ENCODE measurements at regions not wholly inside any gene's neighbourhood (a gene's known extent, or its start where the extent isn't known, plus 50 kb on each side); places are given as distances from the start of the nearest gene placed in this dataset.
A peak's percentile ranks its signal among the peaks of the same experiment; 100 is the strongest.
"Not testable (repeated sequence)": the region's sequence is repeated elsewhere in the genome, so short reads cannot be mapped to it uniquely, and the experiment has no call there.

DNA sequence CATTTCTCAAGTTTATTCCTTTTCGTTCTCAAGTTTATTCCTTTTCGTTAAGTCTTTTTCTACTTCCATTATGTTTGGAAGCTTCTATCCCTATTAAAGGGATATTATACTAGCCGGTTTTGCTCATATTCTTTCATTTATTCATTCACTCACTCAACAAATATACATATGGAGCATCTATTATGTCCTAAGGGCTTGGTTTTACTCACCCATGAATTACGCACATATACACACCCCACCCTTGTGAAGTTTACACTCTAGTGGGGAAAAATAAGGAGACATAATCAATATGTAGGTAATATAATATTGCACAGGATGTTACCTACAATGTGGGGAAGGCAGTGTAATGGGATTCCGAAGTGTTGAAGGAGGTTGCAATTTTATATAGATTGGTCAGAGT lies 90.5 kb downstream of the ACTL7B start:
- DNase-seq: no peak

DNA sequence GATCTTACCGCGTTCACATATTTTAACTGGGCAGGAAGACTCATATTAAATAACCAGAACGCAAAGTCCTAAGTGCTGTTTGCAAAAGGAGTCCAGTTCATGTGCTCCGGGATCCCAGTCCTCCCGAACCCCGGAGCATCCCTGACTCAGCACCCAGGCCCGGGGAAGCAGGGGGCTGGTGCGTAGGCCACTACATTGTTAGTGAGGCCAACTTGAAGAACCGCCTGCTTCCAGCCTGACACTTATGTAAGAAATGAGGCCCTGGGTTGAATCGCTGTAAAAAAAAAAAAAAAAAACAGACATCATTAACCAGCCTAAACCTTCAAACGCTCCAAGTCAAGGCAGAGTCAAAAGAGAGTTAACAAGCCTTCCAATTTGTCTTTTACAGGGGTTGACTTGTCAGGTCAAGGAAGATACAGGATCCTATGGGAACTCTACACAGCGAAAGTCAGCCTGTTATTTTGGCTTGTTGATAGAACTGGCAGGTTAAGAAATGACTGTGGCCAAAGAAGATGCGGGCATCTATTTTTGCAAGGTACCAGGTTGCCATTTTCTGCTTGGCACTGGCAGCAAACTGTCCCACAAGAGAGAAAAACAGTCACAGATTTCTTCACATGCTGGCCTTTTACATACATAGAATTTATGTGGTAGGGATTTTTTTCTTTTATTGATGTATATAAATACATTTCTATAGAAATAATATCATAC lies 93.3 kb downstream of the ACTL7B start:
- no peak for DNase-seq

DNA sequence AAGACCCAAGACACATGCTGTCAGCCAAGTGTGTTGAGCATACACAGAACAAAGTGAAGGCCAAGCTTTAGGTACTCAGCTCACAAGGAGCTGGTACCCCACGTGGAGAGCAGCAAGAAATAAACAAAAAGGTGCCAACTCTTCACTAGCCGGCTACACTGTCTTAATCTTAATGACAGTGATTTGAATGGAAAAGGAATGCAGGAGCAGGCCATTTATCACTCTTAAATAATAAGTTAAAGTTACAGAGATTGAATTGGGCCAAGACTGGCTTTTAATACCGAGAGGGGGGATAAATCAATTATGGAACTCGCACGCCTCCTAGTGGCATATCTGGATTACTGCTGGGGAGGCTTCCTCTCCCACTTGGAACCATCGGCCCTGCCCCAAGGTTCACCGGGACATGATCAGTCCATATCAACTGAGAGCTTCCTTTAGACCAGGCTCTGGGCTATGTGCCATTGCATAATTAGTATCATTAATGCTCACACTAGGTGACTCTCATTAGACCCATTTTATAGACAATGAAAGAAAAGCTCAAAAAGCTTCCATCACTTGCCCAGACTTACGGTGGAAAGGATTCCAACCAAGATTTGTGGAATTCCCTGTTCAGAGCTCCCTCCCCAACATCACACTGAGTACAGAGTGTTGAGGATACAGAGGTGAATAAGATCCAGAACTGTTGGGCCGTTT lies 94.0 kb downstream of the ACTL7B start:
- peak in 1 of 5 donors; percentile 13 for DNase-seq

DNA sequence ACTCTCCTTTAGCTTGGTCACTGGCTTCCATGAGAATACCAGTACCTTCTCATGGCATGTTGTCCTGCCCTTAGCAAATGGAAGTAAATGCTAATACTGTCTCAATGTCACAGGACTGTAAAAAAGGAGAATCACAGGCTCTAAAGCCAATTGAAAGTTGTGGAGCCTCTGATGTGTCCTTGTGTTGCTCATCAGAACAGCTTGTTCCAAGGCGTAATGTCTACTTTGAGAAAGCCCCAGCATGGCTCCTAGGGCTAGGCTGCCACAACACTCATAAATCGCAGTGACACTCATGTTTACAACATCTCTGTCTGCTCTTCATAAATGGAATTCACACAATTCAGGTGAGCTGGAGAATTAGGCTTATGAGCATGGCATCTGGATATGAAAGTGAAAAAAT lies 94.9 kb downstream of the ACTL7B start:
- no peak for DNase-seq

DNA sequence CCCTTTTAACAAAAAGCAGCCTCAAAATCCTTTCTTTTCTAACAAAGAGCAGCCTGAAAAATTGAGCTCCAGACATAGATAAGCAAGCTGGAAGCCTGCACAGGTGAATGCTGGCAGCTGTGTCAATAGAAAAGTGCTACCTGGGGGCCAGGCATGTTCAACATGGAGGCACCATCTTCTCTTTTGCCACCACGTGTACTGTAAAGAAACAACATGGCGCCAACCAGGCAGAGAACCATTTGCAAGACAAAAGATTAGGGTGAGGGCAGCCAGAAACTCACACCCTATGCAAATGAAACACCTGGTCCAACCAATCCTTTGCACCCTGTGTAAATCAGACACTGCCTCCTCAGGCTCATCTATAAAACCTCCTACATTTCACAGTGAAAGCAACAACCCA lies 96.0 kb downstream of the ACTL7B start:
- no peak for DNase-seq

DNA sequence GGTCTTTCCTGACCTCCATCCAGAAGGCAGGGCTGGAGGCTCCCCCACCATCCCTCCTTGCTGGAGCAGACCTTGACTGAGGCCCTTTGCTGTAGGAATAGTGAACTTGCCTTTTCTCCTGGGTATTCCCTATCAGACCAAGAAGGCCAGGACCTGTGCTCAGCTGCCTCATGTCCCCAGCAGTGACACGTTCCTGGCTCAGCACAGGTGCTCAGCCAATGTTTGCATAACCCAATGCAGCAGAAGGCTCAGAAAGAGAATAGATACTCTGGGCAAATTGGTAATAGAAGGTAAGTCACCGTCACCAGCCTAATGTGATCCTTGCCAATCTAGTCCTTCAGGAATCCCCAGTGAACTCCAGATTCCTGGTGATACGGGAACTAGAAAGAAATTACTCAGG lies 96.4 kb downstream of the ACTL7B start:
- DNase-seq: no peak

DNA sequence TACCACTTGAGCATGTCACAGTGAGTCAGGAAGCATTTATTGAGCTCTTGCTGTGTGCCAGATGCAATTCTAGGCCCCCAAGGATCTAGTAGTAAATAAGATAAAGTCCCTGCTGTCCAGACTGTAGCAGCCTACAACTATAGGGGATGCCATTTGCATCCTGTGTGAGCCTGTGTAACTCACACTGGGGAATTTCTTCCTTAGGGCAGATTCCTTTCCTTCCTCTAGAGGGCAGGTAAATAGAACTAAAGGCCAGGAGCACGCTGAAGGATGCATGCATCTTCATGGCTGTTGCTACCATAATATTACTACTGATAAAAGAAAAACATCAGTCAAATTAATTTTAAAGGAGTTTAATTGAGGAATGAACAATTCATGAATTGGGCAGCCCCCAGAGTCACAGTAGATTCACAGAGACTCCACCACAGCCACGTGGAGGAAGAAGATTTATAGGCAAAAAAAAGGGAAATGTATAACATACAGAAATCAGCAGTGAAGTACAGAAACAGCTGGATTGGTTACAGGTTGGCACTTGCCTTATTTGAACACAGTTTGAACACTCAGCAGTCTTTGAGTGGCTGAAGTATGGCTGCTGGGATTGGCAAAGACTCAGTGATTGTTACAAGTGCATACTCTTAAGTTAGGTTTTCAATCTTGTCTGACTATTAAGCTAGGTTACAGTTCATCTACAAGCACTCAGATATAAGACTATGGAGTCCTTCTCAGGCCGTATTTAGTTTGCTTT lies 98.9 kb downstream of the ACTL7B start:
- no peak for DNase-seq

DNA sequence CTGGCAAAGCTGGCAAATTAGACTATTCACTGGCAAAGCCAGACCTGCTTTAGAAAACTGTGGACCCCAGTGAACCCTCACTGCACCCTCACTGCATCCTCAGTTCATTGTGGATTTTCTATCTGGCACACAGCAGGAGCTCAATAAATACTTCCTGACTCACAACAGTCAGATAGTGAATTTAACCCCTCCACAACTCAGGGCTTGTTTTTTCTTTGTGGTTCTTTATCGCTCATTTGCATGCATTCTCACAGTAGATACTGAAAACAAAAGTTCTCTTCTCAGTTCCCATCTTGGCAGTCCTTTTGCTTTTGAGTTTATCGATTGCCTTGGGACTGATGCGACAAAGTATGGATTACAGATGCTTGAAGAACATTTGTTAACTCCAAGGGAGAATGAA lies 99.8 kb downstream of the ACTL7B start:
- no peak for DNase-seq

DNA sequence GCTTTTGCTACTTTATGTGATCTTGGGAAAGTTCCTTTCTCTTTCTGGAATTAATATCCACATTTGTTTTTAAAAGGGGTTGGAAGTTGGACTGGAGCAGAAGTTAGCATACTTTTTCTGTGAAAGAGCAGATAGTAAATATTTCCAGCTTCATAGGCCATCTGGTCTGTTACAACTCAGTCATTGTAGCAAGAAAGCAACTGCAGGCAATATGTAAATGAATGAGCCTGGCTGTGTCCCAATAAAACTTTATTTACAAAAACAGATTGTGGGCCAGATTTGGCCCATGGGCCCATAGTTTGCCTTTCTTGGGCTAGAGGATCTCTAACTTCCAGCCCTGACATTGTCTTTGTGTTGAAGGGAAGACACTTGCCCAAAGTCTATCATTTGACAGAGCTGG lies 104.4 kb downstream of the ACTL7B start:
- no peak for DNase-seq

DNA sequence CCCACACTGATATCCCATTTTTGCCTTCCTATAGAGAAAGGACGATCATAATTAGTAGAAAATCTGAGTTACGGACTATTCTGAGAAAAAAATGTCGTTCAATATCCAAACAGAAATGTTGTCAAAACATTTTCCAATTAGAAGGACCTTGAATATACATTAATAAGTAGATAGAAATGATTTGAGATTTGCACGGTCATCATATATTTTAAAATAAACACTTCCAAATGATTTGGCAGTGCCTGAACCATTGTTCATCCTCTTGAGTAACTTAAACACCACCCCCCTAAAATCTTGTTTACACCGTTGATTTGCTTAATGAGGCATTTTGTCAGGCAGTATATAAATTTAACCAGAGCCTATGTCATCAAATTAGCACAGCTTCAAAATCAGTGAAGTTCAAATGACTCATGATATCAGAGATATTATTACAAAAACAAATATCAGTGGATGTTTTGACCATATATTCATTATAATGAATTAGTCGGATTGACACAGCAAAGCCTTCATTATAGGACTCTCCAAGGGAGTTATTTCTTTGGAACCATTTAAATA lies 105.0 kb downstream of the ACTL7B start:
- DNase-seq: no peak

DNA sequence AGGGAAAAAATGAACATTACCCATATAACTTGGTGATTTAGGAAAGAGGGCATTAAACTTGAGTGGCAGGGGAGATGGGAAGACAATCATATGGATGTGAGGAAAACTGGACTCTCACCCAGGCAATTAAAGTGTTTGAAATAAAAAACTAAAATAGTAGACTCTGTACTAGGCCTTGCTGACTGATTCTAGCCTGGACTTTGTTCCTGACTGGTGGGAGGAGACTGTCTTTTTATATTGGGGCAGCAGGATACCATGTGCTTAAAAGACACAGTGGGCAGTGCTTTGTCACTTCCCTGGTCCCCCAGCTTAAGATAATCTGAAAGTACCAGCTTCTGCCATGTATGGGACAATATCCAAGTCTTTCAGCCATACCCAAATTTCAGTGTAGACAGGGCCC lies 107.0 kb downstream of the ACTL7B start:
- no peak for DNase-seq

DNA sequence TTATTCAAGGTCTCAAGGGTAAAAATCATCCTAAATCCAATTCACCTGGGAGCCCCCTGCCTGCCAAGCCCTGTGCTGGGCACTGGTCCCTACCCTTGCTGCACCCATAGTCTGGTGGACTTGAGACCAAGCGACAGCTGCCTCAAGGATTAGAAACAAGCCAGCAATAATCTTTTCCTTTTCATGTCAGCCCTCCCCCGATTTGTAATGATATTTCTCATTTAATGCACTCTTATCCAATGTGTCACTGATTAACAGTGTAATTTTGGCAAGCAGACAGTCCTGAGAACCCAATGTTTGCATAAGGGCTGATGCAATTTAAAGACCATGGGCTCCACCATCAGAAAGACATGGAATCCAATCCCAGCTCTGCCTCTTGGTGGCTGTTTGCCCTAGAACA lies 108.9 kb downstream of the ACTL7B start:
- no peak for DNase-seq

DNA sequence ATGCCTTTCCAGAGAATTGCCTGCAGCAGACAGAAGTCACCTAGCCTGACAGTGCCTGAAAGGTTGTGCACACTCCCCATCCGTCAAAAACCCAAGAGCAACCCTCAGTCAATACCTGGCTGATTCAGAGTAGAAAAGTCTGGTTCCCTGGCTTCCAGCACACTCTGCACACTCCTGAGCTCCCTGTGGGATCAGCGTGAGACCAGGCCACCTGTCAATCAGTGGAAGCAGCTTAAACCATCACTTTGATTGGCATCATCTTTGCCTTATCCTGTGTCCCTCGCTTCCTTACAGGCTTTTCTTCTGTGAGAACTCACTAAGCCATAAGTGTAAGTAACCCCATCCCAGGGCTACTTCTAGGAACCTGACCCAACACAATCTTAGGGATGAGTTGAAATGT lies 109.8 kb downstream of the ACTL7B start:
- no peak for DNase-seq

DNA sequence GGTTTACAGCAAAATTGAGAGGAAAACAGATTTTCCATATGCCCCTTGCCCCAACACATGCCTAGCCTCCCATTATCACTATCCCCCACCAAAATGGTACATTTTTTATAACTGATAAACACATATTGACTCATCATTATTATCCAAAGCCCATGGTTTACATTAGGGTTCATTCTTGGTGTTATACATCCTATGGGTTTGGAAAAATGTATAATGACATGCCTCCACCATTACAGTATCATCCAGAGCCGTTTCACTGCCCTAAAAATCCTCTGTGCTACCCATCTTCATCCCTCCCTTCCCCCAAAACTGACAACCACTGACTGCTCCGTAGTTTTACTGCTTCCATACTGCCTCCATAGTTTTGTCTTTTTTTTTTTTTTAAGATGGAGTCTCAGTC lies 111.1 kb downstream of the ACTL7B start:
- no peak for DNase-seq

DNA sequence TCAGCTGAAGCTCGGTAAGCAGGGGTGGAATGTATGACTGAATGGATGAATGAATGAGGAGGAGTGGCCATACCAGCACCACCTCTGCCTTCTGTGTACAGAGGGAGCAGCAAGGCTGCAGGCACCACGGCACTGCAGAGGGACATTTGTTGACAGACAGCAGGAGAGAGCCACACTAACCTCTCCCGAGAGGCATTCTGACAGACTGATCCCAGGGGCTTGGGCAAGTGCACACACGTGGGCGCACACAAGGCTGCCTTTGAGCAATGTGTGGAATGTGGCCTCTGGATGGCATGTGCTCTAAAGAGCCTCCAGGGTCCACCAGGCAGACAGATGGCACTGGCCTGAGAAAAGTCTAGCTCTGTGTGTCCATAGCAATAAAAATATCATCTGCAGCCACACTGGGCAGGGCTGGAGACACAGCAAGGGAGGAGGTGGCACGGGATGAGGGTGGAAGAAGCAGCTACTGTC lies 111.8 kb downstream of the ACTL7B start:
- DNase-seq: no peak

DNA sequence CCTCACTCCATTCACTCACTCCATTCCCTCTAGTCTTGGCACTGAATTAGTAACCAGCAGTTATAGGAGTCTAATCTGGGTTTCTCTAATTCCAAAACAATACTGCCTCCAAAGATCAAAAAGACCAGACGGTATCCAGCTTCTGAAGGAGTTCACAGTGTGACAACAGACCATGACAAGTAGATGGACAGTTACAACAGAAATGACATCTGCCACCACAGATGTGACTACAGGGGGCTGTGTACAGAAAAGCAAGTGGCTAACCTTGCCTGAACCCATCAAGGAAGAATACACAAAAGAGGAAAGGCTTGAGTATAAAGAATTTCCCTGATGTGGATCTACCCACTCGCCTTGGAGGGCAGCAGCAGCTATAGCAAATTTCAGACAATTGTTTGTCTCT lies 112.4 kb downstream of the ACTL7B start:
- no peak for DNase-seq

DNA sequence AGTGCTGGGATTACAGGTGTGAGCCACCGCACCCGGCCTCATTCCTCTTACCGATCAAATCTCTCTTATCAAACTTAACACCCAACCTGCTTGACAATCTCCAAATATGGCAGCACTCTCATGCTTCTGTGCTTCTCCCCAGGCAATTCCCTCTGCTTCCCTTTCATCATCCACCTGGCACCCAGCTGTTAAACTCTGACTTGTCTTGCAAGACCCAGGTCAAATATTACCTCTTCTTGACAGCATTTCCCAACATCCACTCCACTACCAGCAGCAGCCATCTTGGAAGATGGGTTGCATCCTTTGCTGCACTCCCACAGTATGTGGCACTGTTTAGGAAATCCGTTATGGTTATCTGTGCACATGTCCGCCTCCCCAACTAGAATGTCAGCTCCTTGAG lies 113.6 kb downstream of the ACTL7B start:
- DNase-seq: no peak

DNA sequence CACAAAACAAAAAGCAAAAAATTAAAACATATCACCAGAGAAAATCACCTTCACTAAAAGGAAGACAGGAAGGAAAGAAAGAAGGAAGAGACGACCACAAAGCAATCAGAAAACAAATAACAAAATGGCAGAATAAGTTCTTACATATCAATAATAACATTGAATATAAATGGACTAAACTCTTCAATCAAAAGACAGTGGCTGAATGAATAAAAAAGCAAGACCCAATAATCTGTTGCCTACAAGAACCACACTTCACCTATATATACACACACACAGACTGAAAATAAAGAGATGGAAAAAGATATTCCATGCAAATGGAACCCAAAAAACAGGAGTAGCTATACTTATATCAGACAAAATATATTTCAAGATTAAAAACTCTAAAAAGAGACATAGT lies 124.5 kb downstream of the ACTL7B start:
- DNase-seq: not testable (repeated sequence)

DNA sequence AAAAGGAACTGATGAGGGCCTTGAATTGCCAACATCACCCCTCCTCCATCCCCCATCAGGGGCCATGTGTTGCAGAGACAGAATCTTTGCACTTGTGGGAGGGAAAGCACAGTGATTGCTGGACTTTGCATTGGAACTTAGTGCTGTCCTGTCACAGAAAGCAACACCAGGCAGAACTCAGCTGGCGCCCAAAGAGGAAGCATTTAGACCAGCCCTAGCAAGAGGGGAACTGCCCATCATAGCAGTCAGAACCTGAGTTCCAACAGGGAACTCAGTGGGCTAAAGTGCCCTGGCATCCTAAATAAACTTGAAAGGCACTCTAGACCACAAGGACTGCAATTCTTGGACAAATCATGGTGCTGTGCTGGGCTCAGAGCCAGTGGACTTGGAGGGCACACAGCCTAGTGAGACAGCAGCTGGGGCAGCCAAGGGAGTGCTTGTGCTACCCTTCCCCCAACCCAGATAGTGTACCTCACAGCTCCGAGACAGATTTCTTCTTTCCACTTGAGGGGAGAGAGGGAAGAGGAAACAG lies 128.1 kb downstream of the ACTL7B start:
- DNase-seq: no peak

DNA sequence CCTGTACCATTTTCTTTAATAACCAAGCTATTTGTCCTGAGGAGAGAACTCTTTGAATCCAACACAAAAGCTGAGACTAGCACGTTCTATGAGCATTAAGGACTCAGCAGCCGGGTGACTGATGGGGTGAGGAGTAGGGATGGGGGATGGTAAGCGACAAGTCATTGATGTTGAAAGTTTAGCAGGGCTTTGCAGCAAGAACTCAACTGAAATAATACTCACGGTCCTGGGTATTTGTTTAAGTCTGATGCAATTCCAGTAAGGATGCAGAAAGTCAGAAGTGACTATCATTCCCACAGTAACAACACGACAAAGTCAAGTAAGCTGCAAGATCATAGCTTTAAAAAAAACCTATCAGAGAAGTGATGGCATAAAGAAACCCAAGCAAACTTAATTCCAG lies 131.1 kb downstream of the ACTL7B start:
- DNase-seq: no peak

DNA sequence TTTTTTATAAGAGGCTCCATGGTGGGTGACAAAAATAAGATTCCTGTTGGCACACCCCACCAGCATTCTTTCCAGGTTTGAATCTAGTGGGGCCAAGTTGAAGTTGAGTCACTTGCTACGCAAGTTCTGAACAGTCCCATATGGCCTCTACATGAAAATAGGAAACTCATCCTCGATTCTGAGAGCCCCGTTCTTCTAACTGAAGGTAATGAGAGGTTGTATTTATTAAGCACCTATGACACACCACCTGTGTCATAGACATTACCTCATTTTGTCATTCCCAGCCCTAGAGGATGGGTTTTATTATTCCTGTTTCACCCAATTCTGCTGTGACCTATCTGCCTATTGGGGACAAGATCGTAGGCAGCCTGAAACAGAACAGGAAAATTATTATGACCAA lies 131.7 kb downstream of the ACTL7B start:
- DNase-seq: no peak

DNA sequence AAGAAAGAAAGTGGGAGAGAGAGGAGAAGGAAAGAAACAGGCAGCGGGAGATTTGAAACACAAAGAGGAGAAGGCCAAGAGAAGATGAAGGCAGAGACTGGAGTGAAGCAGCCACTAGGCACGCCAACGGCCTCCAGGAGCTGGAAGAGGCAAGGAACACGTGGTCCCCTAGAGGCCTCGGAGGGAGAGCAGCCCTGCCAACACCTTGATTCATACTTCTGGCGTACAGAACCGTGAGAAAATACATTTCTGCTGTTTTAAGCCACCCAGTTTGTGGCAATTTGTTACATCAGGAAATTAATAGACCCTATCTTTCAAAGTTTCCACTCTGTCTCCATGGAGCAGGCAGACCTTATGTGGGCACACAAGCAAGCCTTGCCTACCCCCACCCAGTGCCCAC lies 133.4 kb downstream of the ACTL7B start:
- no peak for DNase-seq

DNA sequence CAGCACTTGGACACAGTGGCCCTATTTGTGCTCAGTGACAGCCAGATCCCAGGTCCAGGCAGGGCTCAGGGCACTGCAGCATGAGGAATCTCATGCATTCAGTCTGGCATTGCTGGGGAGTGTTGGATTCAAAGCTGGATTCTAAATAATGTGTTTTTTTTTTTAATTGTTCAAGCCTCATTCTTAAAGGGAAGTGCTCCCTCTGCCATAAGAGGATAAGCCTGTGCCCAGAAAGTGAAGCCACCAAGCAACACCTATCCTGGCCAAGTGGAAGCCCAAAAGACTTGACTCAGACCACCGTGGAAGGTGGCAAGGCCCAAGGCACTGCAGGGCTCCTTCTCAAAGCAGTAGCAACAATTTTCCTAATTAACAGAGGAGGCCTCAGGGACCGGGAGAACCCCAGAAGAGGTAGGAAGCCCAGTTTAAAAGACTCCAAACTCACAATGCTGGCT lies 135.6 kb downstream of the ACTL7B start:
- DNase-seq: no peak
